ENCODE measurements at regions not wholly inside any gene's neighbourhood (a gene's known extent, or its start where the extent isn't known, plus 50 kb on each side); places are given as distances from the start of the nearest gene placed in this dataset.

- H3K79me2 ChIP-seq (ENCODE audit: low read length) = no peaks in the 10 kb centered on the region
- no peak overlapping the region for H3K27ac ChIP-seq (ENCODE audit: low read length)
- no peaks in the 10 kb centered on the region for H3K36me3 ChIP-seq (replicated peaks; ENCODE audit: insufficient read depth, low read length)
- no peaks in the 10 kb centered on the region for H3F3A ChIP-seq (ENCODE audit: insufficient read depth, low read length)
- H4K20me1 ChIP-seq (ENCODE audit: insufficient read depth, low read length) = no peaks in the 10 kb centered on the region
- no peak overlapping the region for H3K9ac ChIP-seq (ENCODE audit: low read length)
- H3K9me3 ChIP-seq (replicated peaks; ENCODE audit: insufficient read depth, low read length) = no peaks in the 10 kb centered on the region
- no peak for DNase-seq
- no peak overlapping the region for H3K4me3 ChIP-seq (ENCODE audit: low read length)
- no peaks in the 10 kb centered on the region for H3K27me3 ChIP-seq (replicated peaks; ENCODE audit: insufficient read depth, low read length)
- no peak overlapping the region for H3K4me2 ChIP-seq (ENCODE audit: low read depth, low read length)
- no peaks in the 10 kb centered on the region for H3K4me1 ChIP-seq (ENCODE audit: low read length)
- no peak overlapping the region for H2AFZ ChIP-seq (ENCODE audit: low read length)
- no peaks in the 10 kb centered on the region for H3K9me2 ChIP-seq (replicated peaks; ENCODE audit: insufficient read depth, low read length)
- TF ChIP-seq CTCF (IDR thresholded peaks at IDR 0.05; ENCODE audit: low read length) = no peak
- TF ChIP-seq EZH2phosphoT487 (IDR thresholded peaks at IDR 0.05; ENCODE audit: low read length) = no peak
- no peak for TF ChIP-seq EZH2 (optimal IDR thresholded peaks at IDR 0.05; ENCODE audit: low read depth, low read length)
These were observed 251.8 kb downstream of the HAPSTR1 start for GRCh38 chr16:9343276-9343675.

GRCh38 chr16:9344508-9344907 lies 253.1 kb downstream of the HAPSTR1 start:
- no peaks in the 10 kb centered on the region for H3K9me3 ChIP-seq (replicated peaks; ENCODE audit: insufficient read depth, low read length)
- no peak for TF ChIP-seq EZH2phosphoT487 (IDR thresholded peaks at IDR 0.05; ENCODE audit: low read length)
- TF ChIP-seq EZH2 (optimal IDR thresholded peaks at IDR 0.05; ENCODE audit: low read depth, low read length) = no peak
- TF ChIP-seq CTCF (IDR thresholded peaks at IDR 0.05; ENCODE audit: low read length) = no peak
- no peak overlapping the region for H3K27ac ChIP-seq (ENCODE audit: low read length)
- no peak overlapping the region for H2AFZ ChIP-seq (ENCODE audit: low read length)
- no peak overlapping the region for H3K4me2 ChIP-seq (ENCODE audit: low read depth, low read length)
- H3K4me3 ChIP-seq (ENCODE audit: low read length) = no peak overlapping the region
- no peak for DNase-seq
- no peaks in the 10 kb centered on the region for H4K20me1 ChIP-seq (ENCODE audit: insufficient read depth, low read length)
- no peaks in the 10 kb centered on the region for H3K79me2 ChIP-seq (ENCODE audit: low read length)
- no peak overlapping the region for H3K9ac ChIP-seq (ENCODE audit: low read length)
- no peaks in the 10 kb centered on the region for H3K4me1 ChIP-seq (ENCODE audit: low read length)
- no peaks in the 10 kb centered on the region for H3K36me3 ChIP-seq (replicated peaks; ENCODE audit: insufficient read depth, low read length)
- no peaks in the 10 kb centered on the region for H3K27me3 ChIP-seq (replicated peaks; ENCODE audit: insufficient read depth, low read length)
- no peaks in the 10 kb centered on the region for H3F3A ChIP-seq (ENCODE audit: insufficient read depth, low read length)
- no peaks in the 10 kb centered on the region for H3K9me2 ChIP-seq (replicated peaks; ENCODE audit: insufficient read depth, low read length)

- TF ChIP-seq EZH2phosphoT487 (IDR thresholded peaks at IDR 0.05; ENCODE audit: low read length) = no peak
- no peaks in the 10 kb centered on the region for H3K4me1 ChIP-seq (ENCODE audit: low read length)
- H3K79me2 ChIP-seq (ENCODE audit: low read length) = no peaks in the 10 kb centered on the region
- H3F3A ChIP-seq (ENCODE audit: insufficient read depth, low read length) = no peaks in the 10 kb centered on the region
- H3K9me2 ChIP-seq (replicated peaks; ENCODE audit: insufficient read depth, low read length) = no peaks in the 10 kb centered on the region
- no peak overlapping the region for H3K9ac ChIP-seq (ENCODE audit: low read length)
- no peak overlapping the region for H3K27ac ChIP-seq (ENCODE audit: low read length)
- no peak overlapping the region for H3K4me3 ChIP-seq (ENCODE audit: low read length)
- H3K4me2 ChIP-seq (ENCODE audit: low read depth, low read length) = no peak overlapping the region
- no peak for DNase-seq
- no peak overlapping the region for H2AFZ ChIP-seq (ENCODE audit: low read length)
- no peaks in the 10 kb centered on the region for H3K27me3 ChIP-seq (replicated peaks; ENCODE audit: insufficient read depth, low read length)
- H3K9me3 ChIP-seq (replicated peaks; ENCODE audit: insufficient read depth, low read length) = no peaks in the 10 kb centered on the region
- no peaks in the 10 kb centered on the region for H3K36me3 ChIP-seq (replicated peaks; ENCODE audit: insufficient read depth, low read length)
- H4K20me1 ChIP-seq (ENCODE audit: insufficient read depth, low read length) = no peaks in the 10 kb centered on the region
These were observed 253.6 kb downstream of the HAPSTR1 start for GRCh38 chr16:9345046-9345445.

GRCh38 chr16:9345880-9346279 lies 254.4 kb downstream of the HAPSTR1 start:
- Histone ChIP-seq H3K9ac (ENCODE audit: low read length) (no peak overlapping the region), H2AFZ (ENCODE audit: low read length) (no peak overlapping the region), H4K20me1 (ENCODE audit: insufficient read depth, low read length) (no peaks in the 10 kb centered on the region), H3K27ac (ENCODE audit: low read length) (no peak overlapping the region), H3K9me3 (replicated peaks; ENCODE audit: insufficient read depth, low read length) (no peaks in the 10 kb centered on the region), H3K27me3 (replicated peaks; ENCODE audit: insufficient read depth, low read length) (no peaks in the 10 kb centered on the region), H3K4me3 (ENCODE audit: low read length) (no peak overlapping the region), H3K36me3 (replicated peaks; ENCODE audit: insufficient read depth, low read length) (no peaks in the 10 kb centered on the region), H3K79me2 (ENCODE audit: low read length) (no peaks in the 10 kb centered on the region), H3K4me2 (ENCODE audit: low read depth, low read length) (no peak overlapping the region), H3K9me2 (replicated peaks; ENCODE audit: insufficient read depth, low read length) (no peaks in the 10 kb centered on the region), H3K4me1 (ENCODE audit: low read length) (no peaks in the 10 kb centered on the region), H3F3A (ENCODE audit: insufficient read depth, low read length) (no peaks in the 10 kb centered on the region)
- TF ChIP-seq EZH2 (optimal IDR thresholded peaks at IDR 0.05; ENCODE audit: low read depth, low read length) (no peak), EZH2phosphoT487 (IDR thresholded peaks at IDR 0.05; ENCODE audit: low read length) (no peak), CTCF (IDR thresholded peaks at IDR 0.05; ENCODE audit: low read length) (no peak)
- DNase-seq = no peak
